GM12864 (cell line): ENCODE measurements at regions not wholly inside any gene's neighbourhood (a gene's known extent, or its start where the extent isn't known, plus 50 kb on each side); places are given as distances from the start of the nearest gene placed in this dataset.

Source experiments
- DNase-seq: peaks from one replicate; pipeline ENCODE4 v3.0.0-alpha.2; 2011; ENCODE audit warnings: low read depth
- H3K4me3 ChIP-seq: 2 replicates; pipeline ENCODE4 v1.5.1; 2011; ENCODE audit warnings: mild to moderate bottlenecking, low read depth, low read length, control low read depth
- TF ChIP-seq, protein P1 (sequence below): IDR thresholded peaks from 2 replicates; pipeline ENCODE4 v1.5.1; 2011; ENCODE audit warnings: low read depth, mild to moderate bottlenecking, moderate library complexity, low read length, control low read depth, inconsistent platforms; ENCODE audit errors: missing control alignments

DNA sequence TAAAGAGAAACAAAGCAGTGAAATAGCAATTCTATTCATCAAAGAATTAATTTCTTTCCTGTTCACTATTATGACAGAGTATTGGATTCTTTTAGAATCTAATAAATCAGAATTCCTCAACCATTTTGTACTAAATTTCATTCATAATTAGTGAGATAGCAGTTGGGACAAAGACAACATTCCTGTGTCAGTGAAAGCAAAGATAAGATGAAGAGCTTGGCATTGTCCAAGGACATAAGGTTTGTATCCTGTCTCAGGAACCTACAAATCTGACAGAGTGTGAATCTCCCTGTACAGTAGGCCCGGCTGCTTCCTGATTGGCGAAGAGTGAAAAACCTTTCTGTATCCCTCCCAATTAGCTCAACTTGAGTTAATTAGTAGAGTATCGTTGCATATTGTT, 349.1 kb downstream of the ISL1 start:
- H3K4me3 ChIP-seq, result no peak overlapping the region
- DNase-seq, result no peak
- TF ChIP-seq, protein P1, sequence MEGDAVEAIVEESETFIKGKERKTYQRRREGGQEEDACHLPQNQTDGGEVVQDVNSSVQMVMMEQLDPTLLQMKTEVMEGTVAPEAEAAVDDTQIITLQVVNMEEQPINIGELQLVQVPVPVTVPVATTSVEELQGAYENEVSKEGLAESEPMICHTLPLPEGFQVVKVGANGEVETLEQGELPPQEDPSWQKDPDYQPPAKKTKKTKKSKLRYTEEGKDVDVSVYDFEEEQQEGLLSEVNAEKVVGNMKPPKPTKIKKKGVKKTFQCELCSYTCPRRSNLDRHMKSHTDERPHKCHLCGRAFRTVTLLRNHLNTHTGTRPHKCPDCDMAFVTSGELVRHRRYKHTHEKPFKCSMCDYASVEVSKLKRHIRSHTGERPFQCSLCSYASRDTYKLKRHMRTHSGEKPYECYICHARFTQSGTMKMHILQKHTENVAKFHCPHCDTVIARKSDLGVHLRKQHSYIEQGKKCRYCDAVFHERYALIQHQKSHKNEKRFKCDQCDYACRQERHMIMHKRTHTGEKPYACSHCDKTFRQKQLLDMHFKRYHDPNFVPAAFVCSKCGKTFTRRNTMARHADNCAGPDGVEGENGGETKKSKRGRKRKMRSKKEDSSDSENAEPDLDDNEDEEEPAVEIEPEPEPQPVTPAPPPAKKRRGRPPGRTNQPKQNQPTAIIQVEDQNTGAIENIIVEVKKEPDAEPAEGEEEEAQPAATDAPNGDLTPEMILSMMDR, result no peak

DNA sequence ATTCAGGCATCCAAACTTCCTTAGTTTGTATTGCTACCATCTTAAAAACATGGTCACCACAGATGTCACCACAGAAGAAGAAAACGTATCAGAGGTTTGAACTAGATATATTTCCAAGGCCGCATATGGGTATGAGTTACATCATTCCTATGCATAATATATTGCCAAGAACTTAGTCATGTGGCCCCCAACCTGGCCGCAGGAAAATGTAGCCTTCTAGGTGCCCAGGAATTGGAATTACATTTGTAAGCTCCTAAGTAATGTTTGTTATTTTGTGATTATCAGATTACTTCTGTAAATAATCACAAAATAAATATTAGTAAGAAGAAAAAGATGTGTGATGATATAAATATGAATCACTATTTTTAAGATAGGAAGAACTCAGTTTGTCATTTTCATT, 351.4 kb downstream of the ISL1 start:
- no peak for DNase-seq
- TF ChIP-seq, protein P1, result no peak
- no peak overlapping the region for H3K4me3 ChIP-seq

DNA sequence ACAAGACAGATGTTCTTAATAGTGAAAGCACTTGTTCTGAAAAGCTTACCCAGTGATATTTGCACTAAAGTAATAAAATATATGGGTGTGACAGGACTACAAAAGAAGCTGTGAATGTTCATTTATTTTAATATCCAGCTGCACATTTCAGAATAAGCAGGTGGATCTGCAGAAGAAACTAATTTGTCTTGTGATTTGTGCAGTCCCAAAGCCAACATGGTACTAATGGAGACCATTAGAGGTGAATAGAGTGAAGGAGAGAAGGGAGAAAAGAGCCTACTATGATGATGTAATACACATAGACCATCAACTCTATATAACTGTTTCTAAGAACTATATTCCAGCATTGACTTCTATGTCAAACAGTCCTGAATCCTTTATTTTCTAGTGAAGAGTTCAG, 362.8 kb downstream of the ISL1 start:
- TF ChIP-seq, protein P1, result no peak
- no peak overlapping the region for H3K4me3 ChIP-seq
- DNase-seq, result no peak

DNA sequence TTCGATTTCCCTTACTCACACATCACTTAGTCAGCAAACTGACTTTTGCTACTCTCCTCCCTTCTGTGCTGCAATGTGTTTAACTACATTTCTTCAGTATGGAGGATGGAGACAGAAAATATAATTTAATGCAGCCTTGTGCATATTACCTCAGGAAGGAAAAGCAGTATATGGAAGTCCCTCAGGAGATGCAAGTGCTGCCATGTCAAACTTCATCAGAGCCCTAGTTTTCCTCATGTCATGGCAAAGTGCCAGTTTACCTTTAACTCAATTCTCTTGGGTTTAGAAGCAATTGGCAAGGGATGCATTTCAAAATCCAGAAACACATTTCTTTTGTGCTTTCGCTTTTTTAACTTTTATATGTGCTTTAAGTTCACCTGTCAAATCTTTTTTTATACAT, 365.4 kb downstream of the ISL1 start:
- no peak for DNase-seq
- TF ChIP-seq, protein P1, result no peak
- no peak overlapping the region for H3K4me3 ChIP-seq
